NCI-H748 treated with DMSO at 0.1 percent for 48 hours (cell line): ENCODE measurements at regions not wholly inside any gene's neighbourhood (a gene's known extent, or its start where the extent isn't known, plus 50 kb on each side); places are given as distances from the start of the nearest gene placed in this dataset.
"Not testable (repeated sequence)": the region's sequence is repeated elsewhere in the genome, so short reads cannot be mapped to it uniquely, and the experiment has no call there.

ENCODE experiments used
- DNase-seq: peaks from one replicate; lab custom pipeline; 2025; lab: John Stamatoyannopoulos, UW

DNA sequence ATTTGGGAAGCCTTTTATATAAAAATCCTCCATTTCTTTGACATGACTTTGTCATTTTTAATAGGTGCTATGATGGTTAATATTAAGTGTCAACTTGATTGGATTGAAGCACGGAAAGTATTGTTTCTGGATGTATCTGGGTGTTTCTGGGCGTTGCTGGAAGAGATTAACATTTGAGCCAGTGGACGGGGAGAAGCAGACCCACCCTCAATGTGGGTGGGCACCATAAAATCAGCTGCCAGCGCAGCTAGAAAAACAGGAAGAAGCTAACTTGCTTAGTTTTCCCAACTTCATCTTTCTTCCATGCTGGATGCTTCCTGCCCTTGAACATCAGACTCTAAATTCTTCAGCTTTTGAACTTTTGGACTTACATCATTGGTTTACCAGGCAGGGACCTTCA lies 1003.0 kb downstream of the SORCS3 start:
- DNase-seq, result no peak

GRCh38 chr10:105643660-105644059 lies 1002.6 kb downstream of the SORCS3 start:
- DNase-seq, result no peak

GRCh38 chr10:105634281-105634680 lies 993.2 kb downstream of the SORCS3 start:
- DNase-seq, result no peak

DNA sequence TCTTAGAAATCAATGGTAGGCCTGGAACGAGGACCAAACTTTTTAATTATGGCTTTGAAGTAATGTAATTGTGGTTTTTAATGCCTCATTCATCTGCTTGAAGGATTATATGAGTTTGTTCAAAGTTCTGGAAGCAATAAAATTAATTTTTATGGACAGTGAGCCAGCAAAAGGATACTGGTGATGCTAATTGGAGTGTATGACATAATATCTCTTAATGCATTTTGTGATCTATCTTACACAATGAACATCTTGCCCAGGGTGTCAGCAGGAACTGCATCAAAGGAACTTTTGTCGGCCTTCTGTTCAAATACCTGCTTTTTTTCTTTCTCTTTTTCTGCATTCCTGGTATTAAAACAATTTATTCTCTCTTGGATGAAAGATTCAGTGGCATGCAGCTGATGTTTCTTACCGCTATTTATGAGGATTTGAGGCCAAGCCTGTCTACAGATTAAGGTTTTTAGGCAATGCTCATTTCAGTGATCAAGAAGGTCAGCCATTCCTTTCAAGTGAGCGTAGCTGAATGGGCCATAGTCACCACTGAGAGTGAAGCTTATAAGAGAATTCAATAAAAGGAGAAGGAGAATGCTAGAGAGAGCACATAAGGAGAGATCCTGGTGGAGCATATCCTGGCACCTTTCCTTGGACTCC lies 974.8 kb downstream of the SORCS3 start:
- no peak for DNase-seq

- peak; percentile 14 for DNase-seq
Observed at GRCh38 chr10:105611244-105611798, 970.2 kb downstream of the SORCS3 start.

DNA sequence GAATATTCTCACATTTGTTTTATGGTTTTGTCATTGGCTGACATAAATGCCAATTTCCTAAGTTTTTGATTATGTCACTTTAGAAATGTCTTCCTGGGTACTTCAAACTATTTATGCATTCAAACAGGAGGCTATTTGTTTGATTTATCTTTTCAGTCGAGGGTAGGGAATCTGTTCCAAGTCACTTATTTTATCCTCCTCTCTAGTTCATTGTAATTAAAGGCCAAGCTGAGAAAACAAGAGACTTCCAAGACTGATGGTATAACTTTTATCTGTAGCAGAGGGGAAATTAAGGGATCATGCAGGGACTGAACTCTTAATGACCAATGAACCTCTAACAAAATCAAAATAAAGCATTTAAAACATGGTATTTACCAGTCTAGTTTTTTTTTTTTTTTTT lies 968.4 kb downstream of the SORCS3 start:
- DNase-seq, result no peak

- no peak for DNase-seq
Observed at GRCh38 chr10:105605918-105606317, 964.8 kb downstream of the SORCS3 start.

GRCh38 chr10:105605104-105605503 lies 964.0 kb downstream of the SORCS3 start:
- no peak for DNase-seq

DNA sequence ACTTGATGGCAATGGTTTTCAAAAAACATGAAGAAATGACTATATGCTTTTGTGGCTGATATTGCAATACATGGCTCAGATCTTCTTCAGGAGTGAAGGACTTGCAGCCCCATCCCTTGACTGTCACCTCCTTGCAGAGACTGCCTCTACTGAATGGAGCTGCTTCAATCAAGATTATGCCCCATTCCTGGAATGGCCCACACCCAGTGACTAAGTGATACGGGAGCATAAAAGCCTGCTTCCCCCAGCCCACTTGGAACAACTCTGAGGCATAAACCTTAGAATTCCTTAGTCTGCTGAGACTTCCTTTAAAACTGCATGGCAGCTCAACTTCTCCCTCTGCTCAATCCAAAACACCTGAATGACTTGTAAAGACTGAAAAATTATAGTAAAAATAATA lies 957.1 kb downstream of the SORCS3 start:
- DNase-seq, result no peak

GRCh38 chr10:105597312-105597711 lies 956.2 kb downstream of the SORCS3 start:
- peak; percentile 0 for DNase-seq

- no peak for DNase-seq
Observed at GRCh38 chr10:105596749-105597148, 955.7 kb downstream of the SORCS3 start.

DNA sequence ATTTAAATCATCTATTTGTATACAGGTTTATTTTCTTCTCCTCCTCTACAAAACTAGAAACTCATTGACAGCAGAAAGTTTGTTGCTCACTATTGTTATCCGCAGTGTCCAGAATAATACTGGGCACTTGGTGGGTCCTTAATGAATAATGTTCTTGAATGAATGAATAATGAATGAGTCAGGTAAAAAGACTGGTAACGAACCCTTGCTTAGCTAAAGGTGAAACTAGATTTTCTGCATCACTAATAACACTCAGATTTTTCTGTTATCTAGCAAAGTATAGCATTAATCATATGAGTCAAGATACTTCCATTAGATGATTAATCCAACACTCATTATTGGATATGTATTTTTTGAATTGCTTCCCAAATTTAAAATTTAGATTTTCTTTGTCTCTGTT lies 953.2 kb downstream of the SORCS3 start:
- no peak for DNase-seq

- no peak for DNase-seq
Observed at GRCh38 chr10:105592468-105592867, 951.4 kb downstream of the SORCS3 start.

GRCh38 chr10:105586451-105587098 lies 945.5 kb downstream of the SORCS3 start:
- no peak for DNase-seq

DNA sequence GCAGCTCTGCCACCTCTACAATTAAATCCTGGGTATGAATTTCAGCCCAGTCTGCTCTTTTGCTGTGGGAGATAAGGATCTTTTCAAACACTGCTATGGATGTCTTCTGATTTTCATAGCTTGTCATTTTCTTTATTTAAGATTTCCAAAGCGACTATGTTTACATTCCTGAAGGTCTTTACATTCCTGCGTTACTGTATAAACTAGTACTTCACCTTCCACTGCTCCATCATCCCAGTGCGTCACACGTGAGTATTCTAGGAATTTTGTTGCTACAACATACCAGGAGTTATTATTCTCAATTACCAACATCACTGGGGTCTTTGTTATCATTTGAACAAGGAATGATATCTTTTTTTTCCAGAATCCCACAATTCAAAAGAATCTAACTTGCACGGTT lies 944.7 kb downstream of the SORCS3 start:
- DNase-seq, result no peak

GRCh38 chr10:105585171-105585570 lies 944.1 kb downstream of the SORCS3 start:
- no peak for DNase-seq

DNA sequence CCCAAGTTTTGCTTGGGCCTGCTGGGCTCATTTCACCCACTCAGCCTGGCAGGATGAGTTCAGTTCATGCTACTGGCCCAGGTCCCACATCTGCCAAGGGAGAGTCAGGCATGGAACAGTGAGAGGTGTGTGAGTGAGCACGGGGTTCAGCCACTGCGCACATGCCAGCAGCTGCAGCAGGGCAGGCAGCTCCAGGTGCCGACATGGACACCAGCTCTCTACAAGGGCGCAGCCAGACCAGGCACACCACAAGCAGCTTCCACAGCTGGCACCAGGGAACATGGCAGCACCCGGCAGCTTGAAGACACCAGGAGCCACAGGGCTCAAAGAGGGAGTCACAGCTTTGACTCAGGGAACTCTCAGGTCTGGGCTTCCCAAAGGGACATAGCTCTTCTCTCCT lies 938.0 kb downstream of the SORCS3 start:
- DNase-seq, result no peak

- DNase-seq, result no peak
Observed at GRCh38 chr10:105577865-105578607, 936.9 kb downstream of the SORCS3 start.

- DNase-seq, result no peak
Observed at GRCh38 chr10:105559333-105560097, 918.4 kb downstream of the SORCS3 start.

GRCh38 chr10:105550453-105550852 lies 909.4 kb downstream of the SORCS3 start:
- DNase-seq, result not testable (repeated sequence)

- no peak for DNase-seq
Observed at GRCh38 chr10:105549731-105550130, 908.6 kb downstream of the SORCS3 start.

- no peak for DNase-seq
Observed at GRCh38 chr10:105545101-105545500, 904.0 kb downstream of the SORCS3 start.
